Uterus (tissue), 3 donors: ENCODE measurements at regions not wholly inside any gene's neighbourhood (a gene's known extent, or its start where the extent isn't known, plus 50 kb on each side); places are given as distances from the start of the nearest gene placed in this dataset.

Source experiments
- DNase-seq, 2 donors: peaks; one replicate each; pipeline ENCODE4 v3.0.0-alpha.2; 2019 to 2020
- H3K27ac ChIP-seq, 2 donors: fragments of 200-600 bp; sonication (generic); 1 replicate in 1 of 2; 2 replicates in 1 of 2; pipeline ENCODE4 v1.5.1; 2016 to 2018
- H3K27me3 ChIP-seq, 2 donors: fragments of 200-600 bp; sonication (generic); one replicate each; pipeline ENCODE4 v1.5.1; 2018 to 2019; ENCODE audit warnings: control low read depth in 1 of 2
- H3K36me3 ChIP-seq, 2 donors: fragments of 200-600 bp; sonication (generic); one replicate each; pipeline ENCODE4 v1.5.1; 2019; ENCODE audit warnings: control low read depth in 1 of 2
- H3K4me1 ChIP-seq, 2 donors: fragments of 200-600 bp; sonication (generic); one replicate each; pipeline ENCODE4 v1.5.1; 2018 to 2019; ENCODE audit warnings: control low read depth in 1 of 2
- H3K4me3 ChIP-seq, 2 donors: fragments of 200-600 bp; sonication (generic); 1 replicate in 1 of 2; 2 replicates in 1 of 2; pipeline ENCODE4 v1.5.1; 2018 to 2019; ENCODE audit warnings: mild to moderate bottlenecking in 1 of 2
- H3K9me3 ChIP-seq, 2 donors: fragments of 200-600 bp; sonication (generic); one replicate each; pipeline ENCODE4 v1.5.1; 2019; ENCODE audit warnings: control low read depth in 1 of 2
- POLR2A ChIP-seq, 2 donors: fragments of 450-650 bp; IDR thresholded peaks; one replicate each; pipeline ENCODE4 v1.6.1; 2016; ENCODE audit warnings: antibody characterized with exemption in 2 of 2, mild to moderate bottlenecking in 1 of 2, moderate library complexity in 1 of 2
- intact Hi-C: fragments of 100-400 bp; cut with DNase I; formaldehyde crosslinking; loops from one replicate; pipeline ENCODE4 v1.15.1; 2023; ENCODE audit warnings: low total_unique reads
- TF ChIP-seq, protein P1 (sequence below), 4 experiments: fragments of 200-600 bp in 2 of 4; fragments of 450-650 bp in 2 of 4; sonication (generic) in 2 of 4; IDR thresholded peaks; one replicate each; pipeline ENCODE4 v1.5.1; 2016 to 2019; ENCODE audit warnings: antibody characterized with exemption in 4 of 4, mild to moderate bottlenecking in 2 of 4, moderate library complexity in 1 of 4
- donor health status: DM: yes; HTN: yes; CAD: no.

DNA sequence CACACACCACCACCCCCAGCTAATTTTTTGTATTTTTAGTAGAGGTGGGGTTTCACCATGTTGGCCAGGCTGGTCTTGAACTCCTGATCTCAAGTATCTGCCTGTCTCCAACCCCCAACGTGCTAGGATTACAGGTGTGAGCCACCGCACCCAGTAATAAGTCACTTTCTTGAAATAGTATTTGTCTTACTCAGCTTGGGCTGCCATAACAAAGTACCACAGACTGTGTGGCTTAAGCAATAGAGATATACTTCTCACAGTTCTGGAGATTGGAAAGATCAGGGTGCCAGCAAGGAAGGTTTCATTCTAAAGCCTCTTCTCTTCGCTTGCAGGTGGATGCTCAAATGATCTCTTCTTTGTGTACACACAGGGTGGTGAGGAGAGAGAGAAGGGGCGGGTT, 99.8 kb downstream of the ARRDC3 start:
- no peaks in the 10 kb centered on the region for H3K4me1 ChIP-seq
- H3K9me3 ChIP-seq, result no peaks in the 10 kb centered on the region
- intact Hi-C loops, result no loop called here
- no peak overlapping the region for H3K27ac ChIP-seq
- H3K36me3 ChIP-seq, result no peaks in the 10 kb centered on the region
- TF ChIP-seq POLR2A (IDR thresholded peaks at IDR 0.05), result no peak
- TF ChIP-seq, protein P1, sequence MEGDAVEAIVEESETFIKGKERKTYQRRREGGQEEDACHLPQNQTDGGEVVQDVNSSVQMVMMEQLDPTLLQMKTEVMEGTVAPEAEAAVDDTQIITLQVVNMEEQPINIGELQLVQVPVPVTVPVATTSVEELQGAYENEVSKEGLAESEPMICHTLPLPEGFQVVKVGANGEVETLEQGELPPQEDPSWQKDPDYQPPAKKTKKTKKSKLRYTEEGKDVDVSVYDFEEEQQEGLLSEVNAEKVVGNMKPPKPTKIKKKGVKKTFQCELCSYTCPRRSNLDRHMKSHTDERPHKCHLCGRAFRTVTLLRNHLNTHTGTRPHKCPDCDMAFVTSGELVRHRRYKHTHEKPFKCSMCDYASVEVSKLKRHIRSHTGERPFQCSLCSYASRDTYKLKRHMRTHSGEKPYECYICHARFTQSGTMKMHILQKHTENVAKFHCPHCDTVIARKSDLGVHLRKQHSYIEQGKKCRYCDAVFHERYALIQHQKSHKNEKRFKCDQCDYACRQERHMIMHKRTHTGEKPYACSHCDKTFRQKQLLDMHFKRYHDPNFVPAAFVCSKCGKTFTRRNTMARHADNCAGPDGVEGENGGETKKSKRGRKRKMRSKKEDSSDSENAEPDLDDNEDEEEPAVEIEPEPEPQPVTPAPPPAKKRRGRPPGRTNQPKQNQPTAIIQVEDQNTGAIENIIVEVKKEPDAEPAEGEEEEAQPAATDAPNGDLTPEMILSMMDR (IDR thresholded peaks at IDR 0.05), result no peak
- DNase-seq, result no peak
- H3K4me3 ChIP-seq, result no peak overlapping the region
- H3K27me3 ChIP-seq, result no peaks in the 10 kb centered on the region

DNA sequence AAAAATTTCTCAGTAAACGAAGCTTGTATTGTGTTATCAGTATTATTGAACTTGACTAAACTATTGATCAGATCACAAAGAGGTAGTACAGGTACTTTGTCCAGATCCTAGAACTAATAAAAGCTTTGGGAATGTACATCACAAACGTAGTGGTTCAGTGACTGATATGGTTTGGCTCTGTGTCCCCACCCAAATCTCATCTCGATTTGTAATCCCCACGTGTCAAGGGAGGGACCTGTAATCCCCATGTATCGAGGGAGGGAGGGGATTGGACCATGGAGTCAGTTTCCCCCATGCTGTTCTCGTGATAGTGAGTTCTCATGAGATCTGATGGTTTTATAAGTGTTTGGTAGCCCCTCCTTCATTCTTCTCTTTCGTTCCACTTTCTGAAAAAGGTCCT, 100.9 kb downstream of the ARRDC3 start:
- DNase-seq, result no peak
- Histone ChIP-seq H3K27ac (no peak overlapping the region), H3K4me1 (no peaks in the 10 kb centered on the region), H3K4me3 (no peak overlapping the region), H3K9me3 (no peaks in the 10 kb centered on the region), H3K27me3 (no peaks in the 10 kb centered on the region), H3K36me3 (no peaks in the 10 kb centered on the region)
- TF ChIP-seq, protein P1 (IDR thresholded peaks at IDR 0.05), result no peak
- TF ChIP-seq POLR2A (IDR thresholded peaks at IDR 0.05), result no peak
- intact Hi-C loops, result no loop called here

DNA sequence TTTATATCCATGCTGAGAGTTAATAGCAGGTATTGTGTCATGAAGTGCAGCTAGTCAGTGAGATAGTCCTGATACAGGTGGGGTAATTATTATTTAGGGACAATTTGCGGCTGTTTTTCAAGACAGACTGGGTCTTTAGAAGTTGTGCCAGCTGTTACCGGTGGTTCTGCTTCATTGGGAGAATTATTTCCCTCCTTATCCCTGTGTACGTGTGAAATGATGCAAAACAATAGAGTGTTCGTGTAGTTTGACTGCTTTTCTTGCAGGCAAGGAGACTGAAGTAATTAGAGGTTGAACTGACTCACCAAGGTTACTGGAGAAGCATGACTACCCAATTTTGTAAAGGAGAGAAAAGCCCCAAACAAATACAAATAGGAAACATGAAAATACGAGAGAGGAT, 101.7 kb downstream of the ARRDC3 start:
- Histone ChIP-seq H3K27ac (peak overlapping the region; percentile 82 to 83), H3K4me1 (no peaks in the 10 kb centered on the region), H3K27me3 (no peaks in the 10 kb centered on the region), H3K4me3 (peak overlapping the region in 1 of 2 donors; percentile 54), H3K9me3 (no peaks in the 10 kb centered on the region), H3K36me3 (no peaks in the 10 kb centered on the region)
- intact Hi-C loops, result no loop called here
- DNase-seq, result no peak
- TF ChIP-seq, protein P1 (IDR thresholded peaks at IDR 0.05), result no peak
- TF ChIP-seq POLR2A (IDR thresholded peaks at IDR 0.05), result no peak

DNA sequence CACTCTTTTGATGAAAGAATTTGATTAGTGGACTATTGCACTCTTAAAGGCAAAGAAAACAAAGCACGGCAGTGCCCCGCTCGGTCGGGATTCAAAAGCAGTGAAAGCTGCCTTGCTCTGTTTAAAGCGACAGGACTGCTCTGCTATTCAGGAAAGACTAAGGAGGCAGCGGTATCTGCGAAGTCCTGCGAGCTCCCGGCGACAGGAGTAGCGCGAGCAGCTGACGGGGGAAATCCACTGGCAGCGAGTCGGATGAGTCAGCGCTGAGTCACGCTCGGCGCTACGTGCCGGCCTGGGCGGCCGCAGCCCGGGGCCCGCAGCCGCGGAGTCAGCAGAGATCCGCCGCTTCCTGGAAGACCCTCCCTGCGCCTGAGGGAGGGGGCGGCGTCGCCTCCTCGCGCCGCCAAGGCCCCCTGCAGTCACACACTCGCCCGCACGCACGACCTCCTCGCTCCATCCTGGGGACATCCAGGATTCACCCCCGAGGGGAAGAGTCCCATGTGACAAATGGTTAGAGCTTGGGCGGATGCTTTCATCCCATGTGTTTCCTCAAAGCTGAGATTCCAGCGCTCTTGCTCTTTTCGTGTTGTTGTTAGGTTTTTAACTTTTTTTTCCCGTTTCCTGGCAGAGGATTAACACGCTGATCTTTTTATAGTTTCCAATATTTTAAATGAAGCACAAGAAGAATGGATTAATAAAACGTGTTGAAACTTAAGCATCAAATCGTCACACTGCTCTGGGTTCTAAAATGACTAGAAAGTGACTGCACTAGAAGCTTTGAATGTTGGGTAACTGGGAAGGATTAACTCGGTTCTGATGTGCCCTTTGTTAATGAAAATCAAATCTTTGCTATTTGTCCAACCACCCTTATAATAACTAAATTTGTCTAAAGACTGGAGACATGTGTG, 102.5 kb downstream of the ARRDC3 start:
- Histone ChIP-seq H3K27ac (peak overlapping the region; percentile 82 to 83), H3K9me3 (no peaks in the 10 kb centered on the region), H3K27me3 (no peaks in the 10 kb centered on the region), H3K36me3 (no peaks in the 10 kb centered on the region), H3K4me3 (peak overlapping the region; percentile 54 to 58), H3K4me1 (no peaks in the 10 kb centered on the region)
- intact Hi-C loops, result no loop called here
- peak; percentile 90 to 95 for DNase-seq
- TF ChIP-seq, protein P1 (IDR thresholded peaks at IDR 0.05), result peak in 1 of 4 experiments; percentile 10
- TF ChIP-seq POLR2A (IDR thresholded peaks at IDR 0.05), result peak in 1 of 2 donors; percentile 49

DNA sequence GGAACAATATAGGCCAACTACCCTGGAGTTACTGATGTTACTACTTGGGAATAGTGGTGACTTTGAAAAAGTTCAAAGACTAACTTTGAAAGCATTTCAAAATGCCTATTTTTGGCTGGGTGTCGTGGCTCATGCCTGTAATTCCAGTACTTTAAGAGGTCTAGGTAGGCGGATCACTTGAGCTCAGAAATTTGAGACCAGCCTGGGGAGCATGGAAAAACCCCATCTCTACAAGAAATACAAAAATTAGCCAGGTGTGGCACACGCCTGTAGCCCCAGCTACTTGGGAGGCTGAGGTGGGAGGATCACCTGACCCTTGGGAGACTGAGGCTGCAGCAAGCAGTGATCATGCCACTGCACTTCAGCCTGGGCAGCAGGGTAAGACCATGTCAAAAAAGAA, 105.3 kb downstream of the ARRDC3 start:
- H3K4me1 ChIP-seq, result no peaks in the 10 kb centered on the region
- no peak overlapping the region for H3K4me3 ChIP-seq
- no peaks in the 10 kb centered on the region for H3K27me3 ChIP-seq
- no peak overlapping the region for H3K27ac ChIP-seq
- no peaks in the 10 kb centered on the region for H3K36me3 ChIP-seq
- TF ChIP-seq, protein P1 (IDR thresholded peaks at IDR 0.05), result no peak
- TF ChIP-seq POLR2A (IDR thresholded peaks at IDR 0.05), result no peak
- DNase-seq, result no peak
- no peaks in the 10 kb centered on the region for H3K9me3 ChIP-seq
- intact Hi-C loops, result no loop called here
